Cardiac muscle cell (in vitro differentiated cells and primary cell): ENCODE measurements at regions not wholly inside any gene's neighbourhood (a gene's known extent, or its start where the extent isn't known, plus 50 kb on each side); places are given as distances from the start of the nearest gene placed in this dataset.

Experiments used
- DNase-seq, 2 donors: peaks; one replicate each; pipeline versions ENCODE4 v3.0.0 to v3.0.0-alpha.2; 2010 to 2017; ENCODE audit warnings: low read depth in 1 of 2, low spot score in 1 of 2
- H3K27ac ChIP-seq: fragments of 200-600 bp; sonication (generic); 2 replicates; pipeline ENCODE4 v1.5.1; 2016
- H3K27me3 ChIP-seq: fragments of 200-600 bp; sonication (generic); 2 replicates; pipeline ENCODE4 v1.6.0; 2016; ENCODE audit warnings: control low read depth
- H3K36me3 ChIP-seq: fragments of 200-600 bp; sonication (generic); 2 replicates; pipeline ENCODE4 v1.5.1; 2016; ENCODE audit warnings: control low read depth
- H3K4me1 ChIP-seq: fragments of 200-600 bp; sonication (generic); 2 replicates; pipeline ENCODE4 v1.8.1; 2017; ENCODE audit warnings: low read depth, mild to moderate bottlenecking, mixed run types
- H3K4me3 ChIP-seq: fragments of 200-600 bp; sonication (generic); 2 replicates; pipeline ENCODE4 v1.5.1; 2016; ENCODE audit warnings: mild to moderate bottlenecking
- H3K9me3 ChIP-seq: fragments of 200-600 bp; sonication (generic); 2 replicates; pipeline ENCODE4 v1.5.1; 2017; ENCODE audit warnings: low read depth, mild to moderate bottlenecking, control low read depth
- CTCF ChIP-seq: IDR thresholded peaks from 2 replicates; pipeline ENCODE4 v1.5.1; 2012; ENCODE audit warnings: low read depth, mild to moderate bottlenecking, low read length

DNA sequence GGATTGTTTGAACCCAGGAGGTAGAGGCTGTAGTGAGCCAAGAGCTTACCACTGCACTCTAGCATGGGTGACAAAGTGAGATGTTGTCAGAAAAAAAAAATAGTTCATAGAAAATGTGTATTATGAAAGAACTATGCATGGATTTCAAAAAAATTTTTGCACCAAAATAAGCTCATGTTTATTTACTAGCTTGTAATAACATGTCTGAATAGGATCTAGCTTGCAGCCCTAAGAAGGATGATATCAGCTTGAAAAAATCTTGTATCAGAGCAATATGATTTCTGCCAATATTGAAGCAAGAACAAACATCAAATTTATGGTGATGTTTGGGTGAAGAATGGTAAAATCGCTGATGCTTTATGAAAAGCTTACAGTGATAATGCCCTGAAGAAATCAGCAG is 97.0 kb upstream of the RFX8 start:
- no peak overlapping the region for H3K27ac ChIP-seq
- H3K4me1 ChIP-seq, result no peaks in the 10 kb centered on the region
- no peak overlapping the region for H3K4me3 ChIP-seq
- H3K36me3 ChIP-seq, result no peaks in the 10 kb centered on the region
- H3K27me3 ChIP-seq, result no peaks in the 10 kb centered on the region
- TF ChIP-seq CTCF, result no peak
- no peak for DNase-seq
- H3K9me3 ChIP-seq, result no peaks in the 10 kb centered on the region

GRCh38 chr2:101569886-101570520 is 95.1 kb upstream of the RFX8 start:
- no peak for DNase-seq
- Histone ChIP-seq H3K36me3 (no peaks in the 10 kb centered on the region), H3K27ac (no peak overlapping the region), H3K9me3 (no peaks in the 10 kb centered on the region), H3K4me3 (no peak overlapping the region), H3K4me1 (no peaks in the 10 kb centered on the region), H3K27me3 (no peaks in the 10 kb centered on the region)
- no peak for TF ChIP-seq CTCF

DNA sequence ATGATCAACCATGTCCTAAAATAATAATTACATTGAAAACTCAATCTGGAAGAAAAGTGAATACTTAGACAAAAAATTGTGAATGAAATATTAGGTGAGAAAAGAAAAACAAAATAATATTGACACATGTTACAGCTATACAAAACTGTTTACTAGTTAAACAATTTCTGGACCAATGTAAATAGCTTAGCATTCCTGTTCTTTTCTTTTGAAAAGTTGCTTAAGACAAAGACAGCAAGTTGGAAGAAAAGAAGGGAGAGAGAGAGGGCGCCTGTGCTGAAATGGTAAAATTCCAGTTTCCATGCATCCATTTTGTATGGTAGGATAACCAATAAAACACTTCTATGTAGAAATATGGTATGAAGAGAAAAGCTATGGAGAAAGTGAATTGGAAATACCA is 94.1 kb upstream of the RFX8 start:
- Histone ChIP-seq H3K36me3 (no peaks in the 10 kb centered on the region), H3K4me3 (no peak overlapping the region), H3K4me1 (no peaks in the 10 kb centered on the region), H3K27ac (no peak overlapping the region), H3K27me3 (no peaks in the 10 kb centered on the region), H3K9me3 (no peaks in the 10 kb centered on the region)
- no peak for DNase-seq
- no peak for TF ChIP-seq CTCF

GRCh38 chr2:101566632-101567228 is 91.8 kb upstream of the RFX8 start:
- no peak for TF ChIP-seq CTCF
- H3K27me3 ChIP-seq, result no peaks in the 10 kb centered on the region
- H3K36me3 ChIP-seq, result no peaks in the 10 kb centered on the region
- H3K4me1 ChIP-seq, result no peaks in the 10 kb centered on the region
- no peak overlapping the region for H3K4me3 ChIP-seq
- DNase-seq, result no peak
- no peak overlapping the region for H3K27ac ChIP-seq
- H3K9me3 ChIP-seq, result no peaks in the 10 kb centered on the region

DNA sequence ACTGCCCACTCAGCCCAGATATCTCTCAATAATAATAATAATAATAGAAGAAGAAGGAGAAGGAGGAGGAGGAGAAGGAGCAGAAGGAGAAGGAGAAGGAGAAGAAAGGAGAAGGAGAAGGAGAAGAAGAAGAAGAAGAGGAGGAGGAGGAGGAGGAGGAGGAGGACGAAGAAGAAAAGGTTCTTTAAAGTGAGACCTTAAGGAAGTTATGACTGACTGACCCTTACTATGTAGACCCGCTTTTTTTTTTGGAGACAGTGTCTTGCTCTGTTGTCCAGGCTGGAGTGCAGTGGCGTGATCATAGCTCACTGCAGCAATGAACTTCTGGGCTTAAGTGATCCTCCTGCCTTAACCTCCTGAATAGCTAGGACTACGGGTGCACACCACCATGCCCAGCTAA is 88.9 kb upstream of the RFX8 start:
- Histone ChIP-seq H3K4me3 (no peak overlapping the region), H3K27ac (no peak overlapping the region), H3K27me3 (no peaks in the 10 kb centered on the region), H3K4me1 (peaks cover 6% of the 10 kb centered on the region), H3K9me3 (no peaks in the 10 kb centered on the region), H3K36me3 (no peaks in the 10 kb centered on the region)
- no peak for DNase-seq
- TF ChIP-seq CTCF, result no peak
